HUES6 (cell line): ENCODE measurements at regions not wholly inside any gene's neighbourhood (a gene's known extent, or its start where the extent isn't known, plus 50 kb on each side); places are given as distances from the start of the nearest gene placed in this dataset.

Source experiments
- H3K27ac ChIP-seq: 2 replicates; pipeline ENCODE4 v1.7.0; 2013; ENCODE audit warnings: low read depth, mild to moderate bottlenecking, low read length, inconsistent platforms
- H3K27me3 ChIP-seq: 2 replicates; pipeline ENCODE4 v1.6.1; 2013; ENCODE audit warnings: low read length; ENCODE audit not compliant: control insufficient read depth, insufficient read depth
- H3K36me3 ChIP-seq: 2 replicates; pipeline ENCODE4 v1.6.1; 2013; ENCODE audit warnings: low read length; ENCODE audit not compliant: control insufficient read depth, insufficient read depth
- H3K4me1 ChIP-seq: 2 replicates; pipeline ENCODE4 v1.6.1; 2013; ENCODE audit warnings: low read length; ENCODE audit not compliant: control insufficient read depth, insufficient read depth
- H3K4me3 ChIP-seq: 2 replicates; pipeline ENCODE4 v1.5.1; 2013; ENCODE audit warnings: low read depth, low read length
- H3K9ac ChIP-seq: one replicate; pipeline ENCODE4 v1.6.1; 2013; ENCODE audit warnings: mild to moderate bottlenecking, low read length
- H3K9me3 ChIP-seq: 2 replicates; pipeline ENCODE4 v1.6.1; 2013; ENCODE audit warnings: low read depth, low read length; ENCODE audit not compliant: control insufficient read depth, insufficient read depth

- H3K27me3 ChIP-seq: no peaks in the 10 kb centered on the region
- H3K9ac ChIP-seq: no peak overlapping the region
- no peak overlapping the region for H3K4me3 ChIP-seq
- no peaks in the 10 kb centered on the region for H3K36me3 ChIP-seq
- H3K4me1 ChIP-seq: no peaks in the 10 kb centered on the region; the same call in 1 of the 2 replicates
- no peak overlapping the region for H3K27ac ChIP-seq
- peaks cover 21% of the 10 kb centered on the region for H3K9me3 ChIP-seq
These were observed 102.1 kb downstream of the ITIH6 start for GRCh38 chrX:54695816-54696487.
